Nephron progenitor cell (in vitro differentiated cells): ENCODE measurements at regions not wholly inside any gene's neighbourhood (a gene's known extent, or its start where the extent isn't known, plus 50 kb on each side); places are given as distances from the start of the nearest gene placed in this dataset.

Experiments used
- DNase-seq: peaks from one replicate; pipeline ENCODE4 v3.0.0; 2021
- H3K27ac Mint-ChIP-seq: 2 replicates; pipeline ENCODE4 v1.8.0; 2021; ENCODE audit warnings: mild to moderate bottlenecking, moderate library complexity, mixed read lengths
- H3K27me3 Mint-ChIP-seq: 2 replicates; pipeline ENCODE4 v1.8.0; 2021; ENCODE audit warnings: mild to moderate bottlenecking, low read depth, mixed read lengths; ENCODE audit not compliant: poor library complexity
- H3K36me3 Mint-ChIP-seq: 2 replicates; pipeline ENCODE4 v1.8.0; 2021; ENCODE audit warnings: low read depth, mixed read lengths
- H3K4me1 Mint-ChIP-seq: 2 replicates; pipeline ENCODE4 v1.8.0; 2021; ENCODE audit warnings: mixed read lengths
- H3K4me3 Mint-ChIP-seq: 2 replicates; pipeline ENCODE4 v1.8.0; 2021; ENCODE audit warnings: mild to moderate bottlenecking, moderate library complexity, mixed read lengths
- H3K9me3 Mint-ChIP-seq: 2 replicates; pipeline ENCODE4 v1.8.0; 2021; ENCODE audit warnings: mild to moderate bottlenecking, moderate library complexity, mixed read lengths
- CTCF ChIP-seq: fragments of 200-600 bp; sonication (generic); IDR thresholded peaks from 2 replicates; pipeline ENCODE4 v1.5.0; 2021; ENCODE audit warnings: antibody characterized with exemption

GRCh38 chr5:89417515-89417914 lies 534.5 kb upstream of the MEF2C start:
- TF ChIP-seq CTCF: no peak
- H3K9me3 Mint-ChIP-seq: no peaks in the 10 kb centered on the region
- peaks cover 17% of the 10 kb centered on the region for H3K4me1 Mint-ChIP-seq
- no peaks in the 10 kb centered on the region for H3K36me3 Mint-ChIP-seq
- no peak for DNase-seq
- no peak overlapping the region for H3K27ac Mint-ChIP-seq
- peaks cover 3% of the 10 kb centered on the region for H3K27me3 Mint-ChIP-seq
- no peak overlapping the region for H3K4me3 Mint-ChIP-seq

- no peak for TF ChIP-seq CTCF
- Mint-ChIP-seq H3K9me3 (no peaks in the 10 kb centered on the region), H3K4me1 (no peaks in the 10 kb centered on the region), H3K36me3 (no peaks in the 10 kb centered on the region), H3K27me3 (peaks cover 3% of the 10 kb centered on the region), H3K4me3 (no peak overlapping the region), H3K27ac (no peak overlapping the region)
- DNase-seq: no peak
Observed at GRCh38 chr5:89411891-89412290, 528.9 kb upstream of the MEF2C start.

- Mint-ChIP-seq H3K9me3 (no peaks in the 10 kb centered on the region), H3K36me3 (no peaks in the 10 kb centered on the region), H3K27ac (no peak overlapping the region), H3K4me3 (no peak overlapping the region), H3K4me1 (no peaks in the 10 kb centered on the region), H3K27me3 (peaks cover 3% of the 10 kb centered on the region)
- no peak for TF ChIP-seq CTCF
- no peak for DNase-seq
Observed at GRCh38 chr5:89407054-89407453, 524.1 kb upstream of the MEF2C start.

GRCh38 chr5:89401659-89402058 lies 518.7 kb upstream of the MEF2C start:
- no peak overlapping the region for H3K4me3 Mint-ChIP-seq
- peaks cover 3% of the 10 kb centered on the region for H3K27me3 Mint-ChIP-seq
- no peaks in the 10 kb centered on the region for H3K4me1 Mint-ChIP-seq
- no peak for TF ChIP-seq CTCF
- H3K9me3 Mint-ChIP-seq: no peaks in the 10 kb centered on the region
- no peak for DNase-seq
- no peaks in the 10 kb centered on the region for H3K36me3 Mint-ChIP-seq
- H3K27ac Mint-ChIP-seq: no peak overlapping the region

- no peak for DNase-seq
- no peaks in the 10 kb centered on the region for H3K9me3 Mint-ChIP-seq
- H3K27me3 Mint-ChIP-seq: peaks cover 3% of the 10 kb centered on the region
- TF ChIP-seq CTCF: no peak
- no peak overlapping the region for H3K4me3 Mint-ChIP-seq
- H3K4me1 Mint-ChIP-seq: no peaks in the 10 kb centered on the region
- H3K36me3 Mint-ChIP-seq: no peaks in the 10 kb centered on the region
- H3K27ac Mint-ChIP-seq: no peak overlapping the region
Observed at GRCh38 chr5:89401012-89401411, 518.0 kb upstream of the MEF2C start.

GRCh38 chr5:89399548-89399947 lies 516.6 kb upstream of the MEF2C start:
- DNase-seq: no peak
- peaks cover 3% of the 10 kb centered on the region for H3K27me3 Mint-ChIP-seq
- no peaks in the 10 kb centered on the region for H3K4me1 Mint-ChIP-seq
- no peak overlapping the region for H3K4me3 Mint-ChIP-seq
- H3K27ac Mint-ChIP-seq: no peak overlapping the region
- no peaks in the 10 kb centered on the region for H3K36me3 Mint-ChIP-seq
- TF ChIP-seq CTCF: no peak
- no peaks in the 10 kb centered on the region for H3K9me3 Mint-ChIP-seq
